H9 (cell line): ENCODE measurements at regions not wholly inside any gene's neighbourhood (a gene's known extent, or its start where the extent isn't known, plus 50 kb on each side); places are given as distances from the start of the nearest gene placed in this dataset.

ENCODE experiments used
- DNase-seq: peaks from one replicate; pipeline ENCODE4 v3.0.0-alpha.2; 2017
- H2AFZ ChIP-seq: one replicate; pipeline ENCODE4 v1.6.1; 2013; ENCODE audit warnings: mild to moderate bottlenecking, low read length, control low read depth, moderate library complexity
- H2AK5ac ChIP-seq: 2 replicates; pipeline ENCODE4 v1.6.1; 2013; ENCODE audit warnings: low read length, control low read depth, mixed read lengths; ENCODE audit not compliant: insufficient read length
- H2BK120ac ChIP-seq: one replicate; pipeline ENCODE4 v1.6.1; 2013; ENCODE audit warnings: low read depth, mild to moderate bottlenecking, low read length, control low read depth, inconsistent platforms; ENCODE audit not compliant: poor library complexity, severe bottlenecking
- H2BK12ac ChIP-seq: 2 replicates; pipeline ENCODE4 v1.6.1; 2013; ENCODE audit warnings: low read length, control low read depth, mixed read lengths, low read depth; ENCODE audit not compliant: insufficient read length
- H2BK15ac ChIP-seq: 2 replicates; pipeline ENCODE4 v1.6.1; 2013; ENCODE audit warnings: low read depth, low read length, control low read depth
- H2BK20ac ChIP-seq: one replicate; pipeline ENCODE4 v1.6.1; 2013; ENCODE audit warnings: low read depth, mild to moderate bottlenecking, low read length, control low read depth, inconsistent platforms; ENCODE audit not compliant: poor library complexity, severe bottlenecking
- H2BK5ac ChIP-seq: 2 replicates; pipeline ENCODE4 v1.6.1; 2013; ENCODE audit warnings: low read length, control low read depth, mixed read lengths; ENCODE audit not compliant: insufficient read length
- H3K14ac ChIP-seq: 2 replicates; pipeline ENCODE4 v1.6.1; 2013; ENCODE audit warnings: low read length, control low read depth; ENCODE audit not compliant: insufficient read depth
- H3K18ac ChIP-seq: 2 replicates; pipeline ENCODE4 v1.6.1; 2013; ENCODE audit warnings: low read depth, mild to moderate bottlenecking, mixed read lengths, low read length, control low read depth; ENCODE audit not compliant: insufficient read length
- H3K23ac ChIP-seq: 2 replicates; pipeline ENCODE4 v1.6.1; 2013; ENCODE audit warnings: low read length, control low read depth, mixed read lengths, low read depth; ENCODE audit not compliant: insufficient read length
- H3K23me2 ChIP-seq: 2 replicates; pipeline ENCODE4 v1.6.1; 2013; ENCODE audit warnings: low read depth, mild to moderate bottlenecking, mixed read lengths, low read length, control low read depth; ENCODE audit not compliant: insufficient read length, poor library complexity, severe bottlenecking
- H3K27ac ChIP-seq: 2 replicates; pipeline ENCODE4 v1.5.1; 2013; ENCODE audit warnings: low read length, control low read depth, mixed read lengths, low read depth; ENCODE audit not compliant: insufficient read length
- H3K27me3 ChIP-seq: 2 replicates; pipeline ENCODE4 v1.6.1; 2013; ENCODE audit warnings: low read length, control low read depth, inconsistent platforms; ENCODE audit not compliant: insufficient read depth
- H3K4ac ChIP-seq: 2 replicates; pipeline ENCODE4 v1.6.1; 2013; ENCODE audit warnings: low read depth, mild to moderate bottlenecking, control low read depth, inconsistent platforms, low read length, moderate library complexity
- H3K4me1 ChIP-seq: 2 replicates; pipeline ENCODE4 v1.6.1; 2013; ENCODE audit warnings: low read length, control low read depth, inconsistent platforms; ENCODE audit not compliant: insufficient read depth
- H3K4me2 ChIP-seq: 2 replicates; pipeline ENCODE4 v1.6.1; 2013; ENCODE audit warnings: low read length, control low read depth, mixed read lengths; ENCODE audit not compliant: insufficient read length, insufficient read depth
- H3K56ac ChIP-seq: 2 replicates; pipeline ENCODE4 v1.6.1; 2013; ENCODE audit warnings: low read depth, mild to moderate bottlenecking, mixed read lengths, low read length, control low read depth; ENCODE audit not compliant: insufficient read length
- H3K79me1 ChIP-seq: 2 replicates; pipeline ENCODE4 v1.6.1; 2013; ENCODE audit warnings: low read depth, mild to moderate bottlenecking, moderate library complexity, low read length, control low read depth, inconsistent platforms; ENCODE audit not compliant: insufficient read depth, poor library complexity, severe bottlenecking
- H3K79me2 ChIP-seq: 2 replicates; pipeline ENCODE4 v1.6.1; 2013; ENCODE audit warnings: low read length, control low read depth, inconsistent platforms; ENCODE audit not compliant: insufficient read depth
- H3K9ac ChIP-seq: 2 replicates; pipeline ENCODE4 v1.6.1; 2013; ENCODE audit warnings: low read length, control low read depth, mixed read lengths; ENCODE audit not compliant: insufficient read length; ENCODE audit errors: extremely low read depth
- H3K9me3 ChIP-seq: one replicate; pipeline ENCODE4 v1.6.1; 2013; ENCODE audit warnings: low read depth, low read length, inconsistent platforms; ENCODE audit not compliant: control insufficient read depth
- H3T11ph ChIP-seq: one replicate; pipeline ENCODE4 v1.6.1; 2013; ENCODE audit warnings: mild to moderate bottlenecking, low read length, control low read depth, inconsistent platforms
- H4K20me1 ChIP-seq: one replicate; pipeline ENCODE4 v1.6.1; 2013; ENCODE audit not compliant: control insufficient read depth, insufficient read length, insufficient read depth
- H4K5ac ChIP-seq: 2 replicates; pipeline ENCODE4 v1.6.1; 2013; ENCODE audit warnings: low read depth, mild to moderate bottlenecking, mixed read lengths, low read length, control low read depth; ENCODE audit not compliant: insufficient read length
- H4K8ac ChIP-seq: replicated peaks from 2 replicates; pipeline ENCODE4 v1.6.1; 2013; ENCODE audit warnings: low read length, control low read depth, mixed read lengths, low read depth; ENCODE audit not compliant: insufficient read length
- H4K91ac ChIP-seq: 2 replicates; pipeline ENCODE4 v1.6.1; 2013; ENCODE audit warnings: low read depth, mild to moderate bottlenecking, moderate library complexity, mixed read lengths, low read length, control low read depth; ENCODE audit not compliant: insufficient read length
- H3K27ac Mint-ChIP-seq, 3 experiments: 2 replicates in 2 of 3; 3 replicates in 1 of 3; pipeline ENCODE4 v1.8.0; 2020 to 2021; ENCODE audit warnings: mixed read lengths in 3 of 3, mild to moderate bottlenecking in 1 of 3, moderate library complexity in 1 of 3
- H3K27me3 Mint-ChIP-seq: 2 replicates; pipeline ENCODE4 v1.8.0; 2021; ENCODE audit warnings: low read depth, mild to moderate bottlenecking, moderate library complexity, mixed read lengths
- H3K36me3 Mint-ChIP-seq, 3 experiments: 2 replicates in 2 of 3; 3 replicates in 1 of 3; pipeline ENCODE4 v1.8.0; 2020 to 2021; ENCODE audit warnings: low read depth in 3 of 3, mixed read lengths in 3 of 3; ENCODE audit not compliant: insufficient read depth in 1 of 3
- H3K4me1 Mint-ChIP-seq, 2 experiments: 2 replicates each; pipeline ENCODE4 v1.8.0; 2020; ENCODE audit warnings: mixed read lengths in 2 of 2
- H3K4me3 Mint-ChIP-seq, 2 experiments: 2 replicates in 1 of 2; 3 replicates in 1 of 2; pipeline ENCODE4 v1.8.0; 2020 to 2021; ENCODE audit warnings: mild to moderate bottlenecking in 2 of 2, mixed read lengths in 2 of 2, moderate library complexity in 1 of 2
- H3K9me3 Mint-ChIP-seq, 2 experiments: 2 replicates in 1 of 2; 3 replicates in 1 of 2; pipeline ENCODE4 v1.8.0; 2020; ENCODE audit warnings: mild to moderate bottlenecking in 2 of 2, mixed read lengths in 2 of 2, moderate library complexity in 1 of 2
- CTCF ChIP-seq: fragments of 200-600 bp; sonication (generic); conservative IDR thresholded peaks from 3 replicates; pipeline ENCODE4 v1.8.0; 2021; ENCODE audit warnings: antibody characterized with exemption, mild to moderate bottlenecking
- WGBS: extraction: QIAGEN DNeasy Blood & Tissue Kit; methylation state at CpG from one replicate; pipeline ENCODE4 v1.1.7; 2013; ENCODE audit warnings: missing lambda C conversion rate, low lambda C conversion rate, mixed read lengths; ENCODE audit not compliant: insufficient read length; ENCODE audit errors: extremely low coverage; 5-methylcytosine and 5-hydroxymethylcytosine counted together

- Mint-ChIP-seq H3K4me1 (no peaks in the 10 kb centered on the region), H3K27ac (no peak overlapping the region; a peak in 1 of 7 replicates), H3K27me3 (peaks cover 3% of the 10 kb centered on the region; the same call in 1 of the 2 replicates), H3K4me3 (no peak overlapping the region), H3K9me3 (no peaks in the 10 kb centered on the region), H3K36me3 (no peaks in the 10 kb centered on the region)
- no peaks in the 10 kb centered on the region for H4K20me1 ChIP-seq
- no peak overlapping the region for H2AK5ac ChIP-seq
- no peak overlapping the region for H3K23ac ChIP-seq
- no peak overlapping the region for H3T11ph ChIP-seq
- no peak overlapping the region for H3K9ac ChIP-seq
- H2AFZ ChIP-seq: no peak overlapping the region
- no peak overlapping the region for H2BK120ac ChIP-seq
- no peak overlapping the region for H2BK15ac ChIP-seq
- WGBS: no CpG with 5 or more reads among the region's 10 CpGs
- H4K8ac ChIP-seq: no peak overlapping the region
- H3K79me1 ChIP-seq: no peaks in the 10 kb centered on the region
- H3K4ac ChIP-seq: no peak overlapping the region
- H2BK20ac ChIP-seq: no peak overlapping the region
- H3K9me3 ChIP-seq: no peaks in the 10 kb centered on the region
- H3K27me3 ChIP-seq: no peaks in the 10 kb centered on the region
- no peak overlapping the region for H4K91ac ChIP-seq
- no peak overlapping the region for H4K5ac ChIP-seq
- no peak overlapping the region for H3K27ac ChIP-seq
- H2BK12ac ChIP-seq: no peak overlapping the region
- H3K79me2 ChIP-seq: no peaks in the 10 kb centered on the region
- no peak for DNase-seq
- no peak overlapping the region for H3K4me2 ChIP-seq
- TF ChIP-seq CTCF: no peak
- no peaks in the 10 kb centered on the region for H3K23me2 ChIP-seq
- H2BK5ac ChIP-seq: no peak overlapping the region
- no peak overlapping the region for H3K56ac ChIP-seq
- H3K14ac ChIP-seq: no peak overlapping the region
- H3K18ac ChIP-seq: no peak overlapping the region
- H3K4me1 ChIP-seq: no peaks in the 10 kb centered on the region
Measured at GRCh38 chr2:129224022-129224421, 755.4 kb upstream of the RAB6C start.
